HL-60 (cell line): ENCODE measurements at regions not wholly inside any gene's neighbourhood (a gene's known extent, or its start where the extent isn't known, plus 50 kb on each side); places are given as distances from the start of the nearest gene placed in this dataset.

Experiments used
- DNase-seq, 2 experiments: peaks; one replicate each; pipeline ENCODE4 v3.0.0-alpha.2; 2010 to 2020; ENCODE audit warnings: low read depth in 1 of 2, low spot score in 1 of 2
- H3K27ac ChIP-seq: fragments of 250-450 bp; sonication (Bioruptor Pico); replicated peaks from 2 replicates; pipeline ENCODE4 v1.5.1; 2020; ENCODE audit warnings: mild to moderate bottlenecking, moderate library complexity
- H3K27me3 ChIP-seq: fragments of 250-450 bp; sonication (Bioruptor Pico); 2 replicates; pipeline ENCODE4 v1.5.1; 2021; ENCODE audit warnings: mild to moderate bottlenecking, moderate library complexity; ENCODE audit not compliant: insufficient read depth, poor library complexity, severe bottlenecking
- H3K4me3 ChIP-seq: replicated peaks from 2 replicates; pipeline ENCODE4 v1.5.1; 2011; ENCODE audit warnings: mild to moderate bottlenecking, control low read depth, low read length; ENCODE audit not compliant: insufficient read depth
- GABPA ChIP-seq: IDR thresholded peaks from 2 replicates; pipeline ENCODE4 v1.6.1; 2012; ENCODE audit warnings: low read depth
- POLR2AphosphoS5 ChIP-seq: IDR thresholded peaks from 2 replicates; pipeline ENCODE4 v1.6.1; 2012; ENCODE audit warnings: low read depth
- SPI1 ChIP-seq: IDR thresholded peaks from 2 replicates; pipeline ENCODE4 v1.6.1; 2012; ENCODE audit warnings: low read depth, mild to moderate bottlenecking, borderline replicate concordance
- TF ChIP-seq, protein P1 (sequence below): IDR thresholded peaks from one replicate; pipeline ENCODE4 v1.5.1; 2011; ENCODE audit warnings: low read length, control low read depth, inconsistent platforms; ENCODE audit not compliant: insufficient read depth
- TF ChIP-seq, protein P2 (sequence below): IDR thresholded peaks from 2 replicates; pipeline ENCODE4 v1.6.1; 2012; ENCODE audit warnings: low read depth; ENCODE audit not compliant: insufficient replicate concordance

DNA sequence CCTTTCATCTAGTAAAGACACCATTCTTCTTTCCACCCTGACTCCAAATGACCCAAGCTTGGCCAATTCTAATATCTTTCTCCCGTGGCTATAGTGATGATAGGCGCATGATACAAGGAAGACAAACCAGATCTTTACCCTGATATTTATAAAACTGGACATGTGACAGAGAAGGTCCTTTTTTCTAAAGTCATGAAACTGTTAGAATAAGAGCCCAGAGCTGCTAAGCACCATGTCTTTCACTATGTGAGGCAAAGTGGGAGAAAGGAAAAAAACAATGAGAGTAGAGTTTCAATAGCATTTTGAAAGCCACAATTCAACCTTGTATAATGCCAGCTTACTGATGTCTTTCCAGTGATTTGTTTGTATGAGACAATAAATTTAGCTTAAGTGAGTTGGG is 212.4 kb downstream of the RASSF9 start:
- TF ChIP-seq, protein P1, sequence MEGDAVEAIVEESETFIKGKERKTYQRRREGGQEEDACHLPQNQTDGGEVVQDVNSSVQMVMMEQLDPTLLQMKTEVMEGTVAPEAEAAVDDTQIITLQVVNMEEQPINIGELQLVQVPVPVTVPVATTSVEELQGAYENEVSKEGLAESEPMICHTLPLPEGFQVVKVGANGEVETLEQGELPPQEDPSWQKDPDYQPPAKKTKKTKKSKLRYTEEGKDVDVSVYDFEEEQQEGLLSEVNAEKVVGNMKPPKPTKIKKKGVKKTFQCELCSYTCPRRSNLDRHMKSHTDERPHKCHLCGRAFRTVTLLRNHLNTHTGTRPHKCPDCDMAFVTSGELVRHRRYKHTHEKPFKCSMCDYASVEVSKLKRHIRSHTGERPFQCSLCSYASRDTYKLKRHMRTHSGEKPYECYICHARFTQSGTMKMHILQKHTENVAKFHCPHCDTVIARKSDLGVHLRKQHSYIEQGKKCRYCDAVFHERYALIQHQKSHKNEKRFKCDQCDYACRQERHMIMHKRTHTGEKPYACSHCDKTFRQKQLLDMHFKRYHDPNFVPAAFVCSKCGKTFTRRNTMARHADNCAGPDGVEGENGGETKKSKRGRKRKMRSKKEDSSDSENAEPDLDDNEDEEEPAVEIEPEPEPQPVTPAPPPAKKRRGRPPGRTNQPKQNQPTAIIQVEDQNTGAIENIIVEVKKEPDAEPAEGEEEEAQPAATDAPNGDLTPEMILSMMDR = no peak
- TF ChIP-seq GABPA (no peak), SPI1 (no peak), POLR2AphosphoS5 (no peak)
- TF ChIP-seq, protein P2, sequence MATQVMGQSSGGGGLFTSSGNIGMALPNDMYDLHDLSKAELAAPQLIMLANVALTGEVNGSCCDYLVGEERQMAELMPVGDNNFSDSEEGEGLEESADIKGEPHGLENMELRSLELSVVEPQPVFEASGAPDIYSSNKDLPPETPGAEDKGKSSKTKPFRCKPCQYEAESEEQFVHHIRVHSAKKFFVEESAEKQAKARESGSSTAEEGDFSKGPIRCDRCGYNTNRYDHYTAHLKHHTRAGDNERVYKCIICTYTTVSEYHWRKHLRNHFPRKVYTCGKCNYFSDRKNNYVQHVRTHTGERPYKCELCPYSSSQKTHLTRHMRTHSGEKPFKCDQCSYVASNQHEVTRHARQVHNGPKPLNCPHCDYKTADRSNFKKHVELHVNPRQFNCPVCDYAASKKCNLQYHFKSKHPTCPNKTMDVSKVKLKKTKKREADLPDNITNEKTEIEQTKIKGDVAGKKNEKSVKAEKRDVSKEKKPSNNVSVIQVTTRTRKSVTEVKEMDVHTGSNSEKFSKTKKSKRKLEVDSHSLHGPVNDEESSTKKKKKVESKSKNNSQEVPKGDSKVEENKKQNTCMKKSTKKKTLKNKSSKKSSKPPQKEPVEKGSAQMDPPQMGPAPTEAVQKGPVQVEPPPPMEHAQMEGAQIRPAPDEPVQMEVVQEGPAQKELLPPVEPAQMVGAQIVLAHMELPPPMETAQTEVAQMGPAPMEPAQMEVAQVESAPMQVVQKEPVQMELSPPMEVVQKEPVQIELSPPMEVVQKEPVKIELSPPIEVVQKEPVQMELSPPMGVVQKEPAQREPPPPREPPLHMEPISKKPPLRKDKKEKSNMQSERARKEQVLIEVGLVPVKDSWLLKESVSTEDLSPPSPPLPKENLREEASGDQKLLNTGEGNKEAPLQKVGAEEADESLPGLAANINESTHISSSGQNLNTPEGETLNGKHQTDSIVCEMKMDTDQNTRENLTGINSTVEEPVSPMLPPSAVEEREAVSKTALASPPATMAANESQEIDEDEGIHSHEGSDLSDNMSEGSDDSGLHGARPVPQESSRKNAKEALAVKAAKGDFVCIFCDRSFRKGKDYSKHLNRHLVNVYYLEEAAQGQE = no peak
- Histone ChIP-seq H3K4me3 (no peak overlapping the region), H3K27ac (no peak overlapping the region), H3K27me3 (no peaks in the 10 kb centered on the region)
- no peak for DNase-seq

DNA sequence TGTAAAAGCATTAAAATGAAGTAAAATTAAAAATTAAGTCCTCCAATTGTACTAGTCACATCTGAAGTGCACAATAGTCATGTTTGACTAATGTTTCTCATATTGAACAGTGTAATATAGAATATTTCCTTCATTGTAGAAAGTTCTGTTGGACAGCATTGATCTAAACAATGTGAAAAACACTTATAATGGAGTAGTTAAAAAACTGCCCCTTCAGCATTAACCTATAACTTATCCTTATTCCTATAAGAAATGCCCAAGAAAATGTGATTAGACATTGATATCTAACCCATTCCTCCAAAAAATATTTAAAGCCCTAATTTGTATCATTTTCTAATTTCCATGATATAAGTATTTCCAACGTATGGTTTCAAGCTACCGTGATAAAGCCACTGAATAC is 210.7 kb downstream of the RASSF9 start:
- Histone ChIP-seq H3K27ac (no peak overlapping the region), H3K4me3 (no peak overlapping the region), H3K27me3 (no peaks in the 10 kb centered on the region)
- TF ChIP-seq POLR2AphosphoS5 (no peak), GABPA (no peak), SPI1 (no peak)
- TF ChIP-seq, protein P2 = no peak
- TF ChIP-seq, protein P1 = no peak
- DNase-seq = no peak

DNA sequence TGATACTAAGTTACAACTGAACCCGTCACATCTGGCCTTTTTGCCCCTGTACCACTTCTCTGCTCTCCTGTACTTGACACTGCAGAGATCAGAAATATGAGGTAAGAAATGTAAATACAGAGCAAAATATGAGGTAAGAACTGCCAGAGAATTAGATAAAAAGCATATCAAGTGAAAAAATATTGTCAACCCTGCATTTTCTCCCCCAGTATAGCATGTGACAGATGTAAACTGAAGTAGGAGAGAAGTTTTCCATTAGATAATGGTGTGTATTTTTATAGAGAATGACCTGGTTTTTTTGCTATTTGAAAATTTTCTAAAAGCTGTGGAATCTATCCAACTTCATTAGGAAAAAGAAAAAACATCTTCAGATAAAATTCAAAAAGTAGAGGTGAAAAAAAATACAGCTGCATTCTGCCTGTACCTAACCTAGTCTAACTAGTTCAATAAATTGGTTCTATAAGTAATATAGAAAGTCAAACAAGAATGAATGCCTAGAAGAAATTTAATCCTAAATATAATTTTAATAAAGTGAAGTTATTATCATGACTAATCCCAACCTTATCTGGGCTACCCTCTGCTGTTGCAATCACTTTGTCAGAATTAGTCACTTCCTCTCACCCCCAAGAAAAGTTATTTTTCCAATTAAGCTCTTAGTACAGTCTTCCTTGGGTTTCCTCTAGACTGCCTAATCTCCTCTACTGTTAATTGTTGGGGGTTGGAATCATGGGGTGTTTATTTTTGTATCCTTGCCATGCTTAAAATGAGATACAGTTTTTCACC is 210.0 kb downstream of the RASSF9 start:
- peak in 1 of 2 experiments; percentile 16 for DNase-seq
- TF ChIP-seq, protein P2 = no peak
- TF ChIP-seq POLR2AphosphoS5 = no peak
- TF ChIP-seq, protein P1 = no peak
- peak; percentile 29 for TF ChIP-seq SPI1
- TF ChIP-seq GABPA = no peak
- Histone ChIP-seq H3K4me3 (no peak overlapping the region), H3K27ac (no peak overlapping the region), H3K27me3 (no peaks in the 10 kb centered on the region)
